AG08395 (cell line): ENCODE measurements at regions not wholly inside any gene's neighbourhood (a gene's known extent, or its start where the extent isn't known, plus 50 kb on each side); places are given as distances from the start of the nearest gene placed in this dataset.

Experiments
- DNase-seq: peaks from one replicate; pipeline ENCODE4 v3.0.0; 2012; ENCODE audit warnings: mixed read lengths, low spot score

DNA sequence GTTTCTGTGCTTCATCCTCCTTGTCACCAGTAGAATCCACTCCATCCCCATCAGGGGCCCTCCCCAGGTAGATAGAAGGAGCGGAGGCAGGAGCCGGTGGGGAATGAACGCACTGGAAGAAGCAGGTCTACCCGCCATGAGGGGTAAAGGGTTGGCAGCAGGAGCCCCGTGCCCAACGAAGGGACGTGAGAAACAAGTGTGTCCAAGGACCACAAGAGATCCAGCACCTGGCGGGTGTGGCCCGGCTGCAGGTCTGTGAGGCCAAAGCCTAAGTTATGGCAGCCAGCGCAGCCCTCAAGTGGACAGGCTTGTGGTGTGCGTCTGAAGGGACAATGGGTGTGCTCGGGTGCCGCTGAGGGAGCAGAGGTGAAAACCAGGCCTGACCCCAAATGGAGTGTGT, 94.3 kb downstream of the IRX2 start:
- DNase-seq: no peak

DNA sequence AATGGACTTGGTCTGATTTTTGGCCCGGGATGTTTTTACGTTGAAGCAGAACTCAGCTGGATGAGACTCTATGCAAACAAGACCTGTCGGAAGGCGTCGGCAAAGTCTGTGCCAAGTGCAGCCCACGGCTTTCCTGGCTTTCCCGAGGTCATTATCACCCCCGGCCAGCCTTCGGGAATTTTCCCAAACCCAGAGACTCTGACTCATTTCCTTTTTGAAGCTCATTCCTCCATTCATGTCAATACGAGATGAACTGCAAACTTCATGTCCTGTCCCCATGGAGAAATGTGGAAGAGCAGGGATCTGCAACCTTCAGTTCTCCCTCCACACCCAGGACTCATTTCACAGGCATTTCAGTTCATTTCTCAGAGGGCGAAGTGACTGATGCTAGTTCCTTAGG, 95.3 kb downstream of the IRX2 start:
- no peak for DNase-seq

DNA sequence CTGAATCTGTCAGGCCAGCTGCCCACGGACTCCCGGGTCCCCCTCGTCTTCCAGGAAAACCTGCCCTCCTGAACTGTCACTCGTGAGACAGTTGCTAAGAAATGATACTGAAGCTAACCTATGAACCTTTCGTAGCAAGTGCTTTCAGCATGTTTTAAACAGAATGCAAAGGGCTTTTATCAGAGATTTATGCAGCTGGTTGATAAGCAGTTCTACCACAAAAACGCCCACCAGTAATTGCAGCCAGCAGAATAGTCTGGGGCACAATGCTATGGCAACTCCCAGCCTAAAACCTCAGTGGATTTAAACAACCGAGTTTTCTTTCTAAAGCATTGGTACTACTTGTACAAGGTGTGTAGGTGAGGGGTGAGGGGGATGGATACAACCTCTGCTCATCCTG, 97.5 kb downstream of the IRX2 start:
- no peak for DNase-seq

DNA sequence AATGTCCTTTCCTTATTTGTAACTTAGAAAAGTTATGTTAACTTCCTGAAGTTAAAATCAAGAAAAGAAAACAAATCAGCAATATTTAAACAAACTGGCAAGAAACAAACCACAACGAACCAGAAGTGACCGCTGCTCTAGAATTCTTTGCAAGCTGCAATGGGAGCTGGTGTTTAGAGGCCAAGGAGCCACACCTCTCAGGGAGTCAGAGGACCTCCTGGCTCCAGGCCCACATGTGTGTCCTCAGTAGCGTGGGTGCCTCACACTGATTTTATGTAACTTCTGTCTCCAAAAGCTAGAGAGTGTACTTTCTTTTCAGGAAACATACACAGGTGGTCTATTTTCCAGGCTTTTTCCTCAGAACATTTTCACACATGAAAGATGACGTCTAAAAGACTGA, 100.4 kb downstream of the IRX2 start:
- no peak for DNase-seq

DNA sequence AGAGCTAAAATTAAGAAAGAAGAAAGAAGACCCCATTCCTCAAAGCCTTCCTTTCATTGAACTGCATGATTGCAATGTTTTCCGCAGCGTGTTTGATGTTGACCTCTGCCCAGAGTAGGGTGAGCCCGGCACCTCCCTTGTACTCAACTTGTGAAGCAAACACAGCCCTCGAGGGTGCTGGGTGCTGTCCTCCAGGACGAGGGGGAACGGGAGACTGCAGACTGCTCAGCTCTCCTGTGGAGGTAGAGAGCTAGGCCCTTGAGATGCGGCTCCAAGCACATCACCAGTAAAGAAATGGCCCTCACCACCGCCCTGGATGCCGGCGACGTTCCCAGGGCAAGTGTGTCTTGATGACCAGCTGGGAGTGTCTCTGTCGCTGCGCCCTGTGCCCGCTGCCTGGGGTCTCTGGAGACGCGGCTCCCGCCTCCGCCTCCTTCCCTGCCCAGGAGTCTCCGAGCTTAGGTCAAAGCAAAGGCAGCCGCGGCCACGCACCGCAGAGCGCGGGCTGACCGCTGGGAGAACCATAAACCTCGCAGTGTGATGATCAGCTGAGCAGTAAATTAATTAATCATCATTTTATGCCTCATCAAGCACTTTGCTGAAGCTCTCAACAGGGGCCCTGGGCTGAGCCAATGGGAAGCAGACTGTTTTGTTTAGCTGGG, 108.7 kb downstream of the IRX2 start:
- no peak for DNase-seq

DNA sequence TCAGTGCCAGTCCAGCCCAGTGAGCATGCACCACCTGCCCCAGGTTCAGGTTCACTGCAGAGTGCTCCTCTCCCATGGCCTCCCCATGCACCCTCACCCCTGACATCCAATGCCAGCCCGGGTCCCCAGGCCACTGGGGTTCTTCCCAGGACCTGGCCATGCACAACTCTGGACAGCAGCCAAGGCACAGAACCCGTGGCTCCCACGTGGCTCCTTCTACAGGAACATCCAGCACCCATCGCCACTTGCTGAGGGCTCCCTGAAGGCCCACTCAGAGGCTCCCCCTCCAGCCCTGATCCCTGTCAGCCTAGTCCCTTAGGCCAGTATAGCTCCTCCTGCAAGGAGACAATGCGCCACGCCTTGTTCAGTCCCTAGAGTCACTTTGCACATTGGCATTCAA, 110.8 kb downstream of the IRX2 start:
- DNase-seq: no peak

DNA sequence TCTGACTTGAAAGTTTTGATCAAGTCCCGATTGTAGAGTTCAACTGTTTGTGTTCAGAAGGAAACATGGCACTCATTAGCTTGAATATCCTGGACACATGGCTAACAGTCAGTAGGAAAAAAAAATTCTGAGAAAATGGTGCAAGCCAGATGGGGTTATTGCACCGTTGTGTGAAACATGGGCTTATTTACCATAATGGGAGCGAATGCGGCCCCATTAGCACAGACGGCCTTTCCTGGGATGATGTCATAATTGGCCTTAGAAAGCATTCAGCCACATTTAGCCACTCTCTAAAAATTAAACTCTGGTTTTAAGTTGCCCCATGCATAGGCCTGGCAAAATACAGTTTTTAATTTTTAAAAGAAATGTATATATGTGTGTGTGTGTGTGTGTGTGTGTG, 112.1 kb downstream of the IRX2 start:
- no peak for DNase-seq

DNA sequence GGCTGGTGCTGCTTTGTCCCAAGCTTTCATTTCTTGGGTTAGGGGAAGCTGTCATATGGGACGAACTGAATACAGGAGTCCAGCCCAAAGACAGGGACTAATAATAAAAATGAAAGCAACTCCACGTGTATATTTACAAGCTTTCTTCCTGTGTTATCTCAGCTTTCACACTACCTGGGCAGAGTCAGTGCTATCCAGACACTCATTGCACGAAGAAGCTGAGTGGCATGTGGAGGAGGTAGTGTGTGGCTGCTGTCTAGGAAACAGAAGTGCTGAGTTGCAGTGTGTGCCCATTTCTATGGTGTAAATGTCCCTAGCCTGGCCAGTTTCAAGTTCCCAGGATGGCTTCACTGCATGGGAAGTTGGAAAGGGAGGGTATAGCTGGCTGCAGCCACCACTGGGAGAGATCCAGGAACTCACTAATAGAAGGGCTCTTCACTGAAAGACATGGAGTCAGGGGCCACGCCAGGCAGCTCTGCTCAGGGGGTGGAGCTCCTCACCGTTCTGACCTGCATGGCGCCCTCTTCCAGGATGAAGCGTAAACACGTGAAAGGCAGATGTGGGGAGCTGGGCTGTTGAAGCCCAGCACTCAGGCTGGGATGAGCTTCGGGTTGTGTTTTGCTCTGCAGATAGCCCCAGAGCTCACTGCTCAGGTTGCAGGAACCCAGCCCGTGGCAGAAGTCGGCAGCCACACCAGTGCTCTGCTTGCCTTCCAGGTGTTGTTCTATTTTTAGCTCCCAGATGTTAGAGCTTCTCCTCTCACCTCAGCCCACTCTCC, 116.9 kb downstream of the IRX2 start:
- DNase-seq: no peak

DNA sequence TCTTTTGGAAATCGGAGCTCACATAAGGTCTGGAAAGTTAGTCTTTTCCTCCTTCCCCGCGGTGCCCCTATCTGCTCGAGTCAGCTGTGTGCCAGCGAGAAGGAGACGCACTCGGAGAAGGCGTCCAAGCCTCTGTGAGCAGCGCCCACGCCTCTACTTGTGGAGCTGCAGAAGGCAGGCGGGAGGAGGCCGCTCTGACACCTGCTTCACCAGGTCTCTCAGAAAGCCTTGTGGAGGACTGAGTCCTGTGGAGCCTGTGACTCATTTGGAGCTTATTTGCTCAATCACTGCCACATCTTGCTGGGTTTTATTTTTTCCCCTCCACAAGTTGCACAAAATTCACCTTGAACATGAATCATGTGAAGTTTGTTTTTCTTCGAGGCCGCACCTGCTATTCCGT, 117.5 kb downstream of the IRX2 start:
- DNase-seq: no peak

DNA sequence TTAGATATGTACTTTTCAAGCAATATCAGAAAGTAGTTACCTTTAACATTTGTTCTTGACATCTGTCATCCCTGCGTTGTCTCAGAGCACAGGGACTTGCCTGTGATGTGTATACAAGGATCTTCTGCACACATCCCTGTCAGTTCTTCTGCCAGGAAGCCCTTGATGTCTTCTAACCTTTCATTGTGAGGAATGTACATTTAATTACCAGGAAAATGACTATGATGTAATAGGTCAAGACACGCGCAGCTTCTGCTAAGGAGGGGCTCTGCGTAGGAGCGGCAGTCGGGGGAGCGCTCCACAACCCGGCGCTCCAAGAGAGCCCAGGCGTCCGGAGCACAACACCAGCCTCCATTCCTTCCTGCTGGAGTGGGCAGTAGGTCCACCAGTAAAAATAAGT, 119.7 kb downstream of the IRX2 start:
- DNase-seq: no peak

DNA sequence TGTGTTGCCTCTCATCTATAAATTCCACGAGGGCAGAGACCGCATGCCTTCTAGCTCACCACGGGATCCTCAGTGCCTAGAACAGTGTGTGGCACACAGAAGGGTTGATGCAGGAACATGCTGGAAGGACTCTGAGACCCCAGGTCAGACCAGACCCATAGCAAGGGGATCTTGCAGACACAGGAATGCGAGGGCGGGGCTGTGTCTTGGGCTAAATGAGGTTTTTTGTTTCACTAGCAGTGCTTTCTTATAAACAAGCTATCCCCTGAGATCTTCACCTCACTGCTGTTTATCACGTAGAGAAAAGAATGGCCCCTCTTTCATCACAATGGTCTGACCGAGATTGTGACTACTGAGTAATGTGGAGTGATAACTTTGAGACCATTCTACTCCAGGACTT, 122.4 kb downstream of the IRX2 start:
- no peak for DNase-seq

DNA sequence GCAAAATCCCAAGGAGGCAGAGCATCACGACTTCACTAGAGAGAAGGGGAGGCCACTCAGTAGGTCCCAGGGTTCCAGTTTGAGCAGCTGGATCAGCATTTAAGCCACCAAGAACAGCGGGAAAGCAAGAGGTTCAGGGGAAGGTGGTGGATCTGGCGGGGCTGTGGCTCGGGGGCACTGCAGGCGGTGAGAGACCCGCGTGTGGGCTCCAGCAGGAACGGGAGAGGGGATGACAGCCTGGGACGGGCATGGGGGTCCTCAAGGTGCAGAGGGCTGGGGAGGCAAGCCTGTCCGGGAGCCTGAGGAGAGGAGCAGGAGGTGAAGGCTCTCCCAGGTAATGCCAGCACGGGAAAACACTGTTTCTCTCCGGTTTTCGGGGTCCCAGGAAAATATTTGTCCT, 123.6 kb downstream of the IRX2 start:
- no peak for DNase-seq

DNA sequence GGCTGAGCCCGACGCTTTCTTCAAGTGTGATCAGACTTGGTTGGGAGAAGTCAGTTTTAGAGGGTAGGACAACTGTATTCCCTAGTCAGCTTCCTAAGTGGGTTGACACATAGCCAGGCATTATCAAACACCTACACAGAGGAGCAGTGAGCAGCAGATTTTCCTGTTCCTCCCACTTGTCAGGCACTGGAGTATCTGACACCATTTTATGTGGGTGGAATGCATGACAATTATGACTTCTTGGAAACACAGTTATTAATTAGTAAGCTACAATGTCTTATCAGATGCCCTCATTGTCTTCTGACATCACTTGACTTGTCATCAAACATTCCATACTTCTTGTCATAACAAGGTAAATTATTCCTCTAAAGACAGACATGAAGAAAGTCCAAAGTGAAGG, 124.9 kb downstream of the IRX2 start:
- DNase-seq: no peak

DNA sequence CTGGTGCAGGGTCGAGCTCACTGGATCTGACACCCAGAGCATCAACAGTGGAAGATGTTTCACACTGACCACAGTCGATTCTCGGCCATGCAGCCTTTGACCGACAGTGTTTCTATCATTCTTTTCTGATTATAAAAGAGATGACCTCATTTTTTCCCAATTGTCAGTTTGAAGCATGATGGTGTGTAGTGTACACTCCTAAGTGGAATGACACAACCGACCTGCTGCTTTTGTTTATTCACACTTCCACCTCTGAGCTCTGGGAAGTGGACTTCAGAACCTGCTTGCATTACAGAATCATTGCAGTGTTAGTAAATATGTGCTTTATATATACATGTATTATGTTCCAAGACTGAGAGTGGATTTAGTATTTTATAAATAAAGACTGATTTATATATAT, 128.6 kb downstream of the IRX2 start:
- no peak for DNase-seq

DNA sequence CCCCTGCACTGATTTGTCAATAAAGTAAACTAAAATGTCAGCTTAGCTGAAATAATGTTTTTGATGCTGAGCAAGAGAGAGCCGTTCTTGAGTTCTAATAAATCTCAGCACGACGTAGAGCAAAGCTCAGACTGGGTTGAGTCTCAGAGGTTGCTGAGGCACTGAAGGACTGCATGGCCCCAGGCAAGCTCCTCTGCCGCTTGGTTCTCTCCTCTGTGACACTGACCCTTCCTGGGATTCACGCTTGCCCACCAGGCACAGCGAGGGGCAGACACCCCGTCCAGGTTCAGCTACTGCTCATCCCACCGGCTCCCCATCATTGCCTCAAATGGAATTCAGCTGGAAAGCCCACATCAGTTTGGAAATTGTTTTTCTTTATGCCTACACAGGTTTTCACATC, 129.8 kb downstream of the IRX2 start:
- no peak for DNase-seq

DNA sequence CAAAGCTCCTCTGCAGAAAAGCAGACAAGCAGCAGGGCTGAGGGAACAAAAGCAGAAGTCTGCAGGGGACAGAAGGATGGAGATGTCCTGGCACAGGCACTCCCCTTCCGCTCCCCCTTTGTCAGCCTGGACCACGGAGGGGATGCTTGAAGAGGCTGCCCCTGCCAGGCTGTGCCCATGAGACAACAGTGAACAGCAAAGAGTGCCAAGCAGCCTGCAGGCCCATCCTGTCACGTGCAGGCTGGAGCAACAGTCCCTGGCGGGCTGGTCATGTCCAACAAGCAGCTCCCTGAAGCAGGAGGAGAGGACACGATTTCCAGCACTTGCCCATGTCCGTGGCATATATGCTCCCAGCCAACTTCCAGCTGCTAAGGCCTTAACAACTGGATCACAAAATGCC, 132.3 kb downstream of the IRX2 start:
- DNase-seq: no peak

DNA sequence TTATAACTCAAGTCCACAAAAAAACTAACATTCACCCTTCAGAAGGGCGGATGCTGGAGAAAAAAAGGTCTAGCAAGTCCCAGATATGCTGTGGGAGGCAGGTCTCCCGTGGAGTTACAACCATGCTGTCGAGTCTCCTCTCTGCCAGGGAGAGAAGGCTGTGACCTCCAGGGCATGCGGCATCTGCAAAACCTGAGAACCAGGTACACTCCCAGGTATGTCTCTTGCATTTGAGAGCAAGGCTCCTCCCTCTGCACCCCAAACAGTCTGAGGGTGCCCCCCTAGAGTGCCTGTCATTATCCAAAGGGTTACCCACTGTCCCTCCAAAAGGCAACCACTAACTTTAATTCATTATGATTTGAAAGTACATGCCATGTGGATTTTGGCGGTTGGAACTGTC, 134.0 kb downstream of the IRX2 start:
- DNase-seq: no peak

DNA sequence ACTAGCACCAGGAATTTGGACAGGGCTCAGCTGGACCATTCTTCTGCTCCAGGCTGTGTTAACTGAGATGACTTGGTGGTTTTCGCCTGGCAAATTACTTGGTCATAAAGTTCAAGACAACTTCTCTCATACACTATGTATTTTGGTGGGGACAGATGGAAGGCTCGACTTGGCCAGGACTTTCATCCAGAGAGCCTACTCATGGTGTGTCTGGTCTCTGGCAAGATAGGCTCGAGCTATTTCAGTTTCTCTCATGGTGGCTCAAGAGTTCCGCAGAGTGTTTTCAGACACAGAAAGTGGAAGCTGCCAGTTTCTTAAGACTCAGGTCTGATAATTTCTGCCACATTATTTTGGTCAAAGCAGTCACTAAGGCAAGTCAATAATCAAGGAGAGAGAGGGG, 135.6 kb downstream of the IRX2 start:
- DNase-seq: no peak

DNA sequence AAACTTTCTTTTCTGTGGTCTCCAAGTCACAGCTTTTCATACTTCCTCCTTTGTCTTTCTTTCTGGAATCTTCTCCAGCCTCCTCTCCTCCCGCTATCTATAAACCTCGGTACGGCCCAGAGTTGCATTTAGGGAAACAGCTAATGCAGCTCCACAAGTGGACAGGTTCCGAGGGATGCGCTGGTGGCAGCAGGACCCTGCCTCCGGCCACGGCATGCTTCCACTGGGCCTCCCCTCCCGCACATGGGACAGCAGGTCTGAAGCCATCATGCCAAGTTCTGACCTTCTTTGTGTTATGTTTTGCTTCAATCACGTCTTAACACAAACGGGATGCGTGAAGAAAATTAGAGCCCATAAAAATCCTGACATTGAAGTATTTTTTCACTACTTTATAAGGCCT, 136.9 kb downstream of the IRX2 start:
- DNase-seq: no peak

DNA sequence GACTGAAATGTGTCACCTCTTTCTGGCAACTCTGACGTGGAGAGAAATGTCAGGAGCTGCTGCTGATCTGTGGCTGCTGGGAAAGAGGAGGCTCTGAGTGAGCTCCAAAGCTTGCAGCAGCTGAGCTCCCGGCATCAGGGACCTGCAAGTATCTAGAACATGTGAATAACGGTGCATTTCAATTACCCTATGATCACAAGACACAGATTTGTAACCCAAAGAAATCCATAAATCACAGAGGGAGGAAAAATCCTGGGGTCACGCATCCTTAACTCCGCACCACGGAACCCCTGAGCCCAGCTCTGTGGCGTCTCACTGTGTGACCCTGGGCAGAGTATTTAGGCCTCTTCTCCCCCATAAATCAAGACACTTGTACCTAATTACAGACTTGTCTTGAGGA, 139.8 kb downstream of the IRX2 start:
- no peak for DNase-seq

DNA sequence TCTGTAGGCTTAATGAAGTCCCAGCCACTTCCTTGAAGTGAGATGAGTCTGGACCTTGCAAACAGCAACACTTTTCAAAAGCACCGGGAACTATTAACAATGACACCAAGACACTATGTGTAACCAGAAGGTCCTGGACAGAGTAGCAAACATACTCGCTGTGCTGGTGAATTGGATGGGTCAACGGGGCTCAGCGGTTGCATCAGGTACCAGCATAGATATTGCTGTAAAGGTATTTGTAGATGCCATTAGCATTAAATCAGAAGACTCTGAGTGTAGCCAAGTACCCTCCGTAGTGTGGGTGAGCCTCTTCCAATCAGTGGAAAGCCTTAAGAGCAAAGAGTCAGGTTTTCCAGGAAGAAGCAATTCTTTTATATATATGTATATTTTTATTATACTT, 140.5 kb downstream of the IRX2 start:
- DNase-seq: no peak

DNA sequence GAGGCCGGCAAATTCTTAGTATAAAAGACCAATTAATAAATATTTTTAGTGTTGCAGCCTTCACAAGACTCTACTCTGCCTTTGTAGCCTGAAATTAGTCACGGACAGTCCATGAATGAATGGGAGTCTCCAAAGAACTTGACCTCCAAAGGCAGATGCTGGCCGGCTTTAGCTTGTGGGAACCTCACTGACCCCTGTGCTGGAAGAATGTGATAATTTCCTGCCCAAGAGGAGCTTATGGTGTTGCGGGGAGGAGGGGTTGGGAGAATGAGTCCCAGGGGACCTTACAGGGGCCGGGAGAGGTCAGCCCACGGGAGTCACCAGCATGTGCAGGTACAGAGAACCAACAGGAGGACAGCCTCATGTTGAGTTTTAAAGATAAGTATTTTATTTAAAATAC, 143.1 kb downstream of the IRX2 start:
- DNase-seq: no peak

DNA sequence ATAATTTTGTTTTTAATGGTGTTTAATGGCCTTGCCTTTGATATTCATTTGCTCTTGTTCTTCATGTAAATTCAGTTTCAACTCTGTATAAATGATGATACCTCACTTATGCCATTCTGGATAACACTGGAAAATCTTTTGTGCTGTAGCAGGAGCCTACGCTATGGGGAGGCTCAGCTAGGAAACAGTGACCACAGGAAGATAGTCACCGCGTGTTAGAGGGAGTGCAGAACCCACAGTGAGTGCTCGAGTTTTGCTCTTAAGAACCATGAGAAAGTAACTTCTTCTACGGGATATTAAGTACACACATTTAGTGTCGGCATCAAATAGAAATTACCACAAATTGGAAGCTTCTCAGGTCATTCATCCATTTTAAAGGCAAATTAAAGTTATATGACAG, 143.9 kb downstream of the IRX2 start:
- DNase-seq: no peak

DNA sequence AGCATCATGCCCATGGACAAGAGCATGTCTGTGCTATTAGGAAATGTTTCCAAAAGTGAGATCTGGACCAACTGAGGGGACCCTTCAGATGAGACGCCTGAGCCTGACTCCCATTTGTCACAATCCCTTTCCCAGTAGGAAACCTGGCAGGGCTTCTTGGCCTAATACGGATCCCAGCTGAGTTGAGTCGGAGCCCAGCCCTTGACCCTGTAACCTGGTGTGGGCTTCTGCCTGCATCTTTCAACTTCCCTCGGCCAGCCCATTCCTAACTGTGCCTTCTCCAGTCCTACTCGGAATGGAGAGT, 148.3 kb downstream of the IRX2 start:
- no peak for DNase-seq
